ENCODE measurements at regions not wholly inside any gene's neighbourhood (a gene's known extent, or its start where the extent isn't known, plus 50 kb on each side); places are given as distances from the start of the nearest gene placed in this dataset.

DNA sequence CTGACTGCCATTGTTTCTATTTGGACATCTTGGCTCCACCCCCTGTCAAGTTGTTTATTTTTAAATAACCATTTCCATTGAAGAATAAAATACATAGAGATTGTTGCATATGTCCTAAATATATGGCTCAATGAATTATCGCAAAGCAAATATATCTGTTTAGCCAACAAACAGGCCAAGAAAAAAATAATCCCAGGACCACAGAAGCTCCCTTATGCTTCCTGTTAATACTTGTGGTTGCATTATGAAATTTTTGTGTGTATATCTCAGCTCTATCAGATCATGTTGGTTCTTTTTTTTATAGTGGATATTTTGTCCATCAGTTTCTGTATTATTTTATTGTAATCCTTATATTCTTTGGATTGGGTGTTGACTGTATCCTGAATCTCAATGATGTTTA is 53.4 kb upstream of the CYP2C8 start:
- DNase-seq (no peak), ATAC-seq (no peak)
- Histone ChIP-seq H3K27me3 (no peaks in the 10 kb centered on the region), H3K36me3 (no peaks in the 10 kb centered on the region), H3K4me1 (no peaks in the 10 kb centered on the region), H3K27ac (no peak overlapping the region), H3K4me3 (no peak overlapping the region), H3K9me3 (peaks cover 0 to 16% of the 10 kb centered on the region in 2 donors)
- intact Hi-C loops (cut with DNase I), result no loop called here
- TF ChIP-seq, protein P1, sequence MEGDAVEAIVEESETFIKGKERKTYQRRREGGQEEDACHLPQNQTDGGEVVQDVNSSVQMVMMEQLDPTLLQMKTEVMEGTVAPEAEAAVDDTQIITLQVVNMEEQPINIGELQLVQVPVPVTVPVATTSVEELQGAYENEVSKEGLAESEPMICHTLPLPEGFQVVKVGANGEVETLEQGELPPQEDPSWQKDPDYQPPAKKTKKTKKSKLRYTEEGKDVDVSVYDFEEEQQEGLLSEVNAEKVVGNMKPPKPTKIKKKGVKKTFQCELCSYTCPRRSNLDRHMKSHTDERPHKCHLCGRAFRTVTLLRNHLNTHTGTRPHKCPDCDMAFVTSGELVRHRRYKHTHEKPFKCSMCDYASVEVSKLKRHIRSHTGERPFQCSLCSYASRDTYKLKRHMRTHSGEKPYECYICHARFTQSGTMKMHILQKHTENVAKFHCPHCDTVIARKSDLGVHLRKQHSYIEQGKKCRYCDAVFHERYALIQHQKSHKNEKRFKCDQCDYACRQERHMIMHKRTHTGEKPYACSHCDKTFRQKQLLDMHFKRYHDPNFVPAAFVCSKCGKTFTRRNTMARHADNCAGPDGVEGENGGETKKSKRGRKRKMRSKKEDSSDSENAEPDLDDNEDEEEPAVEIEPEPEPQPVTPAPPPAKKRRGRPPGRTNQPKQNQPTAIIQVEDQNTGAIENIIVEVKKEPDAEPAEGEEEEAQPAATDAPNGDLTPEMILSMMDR (IDR thresholded peaks at IDR 0.05), result no peak

DNA sequence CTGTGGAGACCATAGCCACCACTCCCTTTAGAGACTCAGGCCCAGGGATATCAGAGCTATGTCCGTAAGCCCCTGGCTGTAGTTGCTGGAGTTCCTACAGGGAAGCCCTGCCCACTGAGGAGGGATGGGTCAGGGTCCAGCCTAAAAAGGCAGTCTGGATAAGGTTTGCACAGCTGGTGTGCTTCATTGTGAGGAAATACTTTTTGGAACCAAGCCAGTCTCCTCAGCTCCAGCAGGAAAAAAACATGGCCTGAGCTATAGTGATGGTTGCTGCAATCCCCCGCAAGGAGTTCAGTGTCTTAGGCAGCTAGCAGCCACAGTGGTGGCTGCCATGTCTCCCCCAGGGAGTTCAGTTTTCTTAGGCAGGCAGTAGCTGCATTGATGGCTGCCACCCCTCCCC is 52.6 kb upstream of the CYP2C8 start:
- peak in 2 of 4 donors; percentile 46 to 61 for DNase-seq
- Histone ChIP-seq H3K9me3 (peaks cover 0 to 16% of the 10 kb centered on the region in 2 donors), H3K36me3 (no peaks in the 10 kb centered on the region), H3K4me1 (no peaks in the 10 kb centered on the region), H3K4me3 (no peak overlapping the region), H3K27me3 (no peaks in the 10 kb centered on the region), H3K27ac (no peak overlapping the region)
- ATAC-seq, result peak; percentile 37
- TF ChIP-seq, protein P1 (IDR thresholded peaks at IDR 0.05), result no peak
- intact Hi-C loops (cut with DNase I), result no loop called here

All from left lung (tissue), 4 donors.